ENCODE measurements at regions not wholly inside any gene's neighbourhood (a gene's known extent, or its start where the extent isn't known, plus 50 kb on each side); places are given as distances from the start of the nearest gene placed in this dataset.

DNA sequence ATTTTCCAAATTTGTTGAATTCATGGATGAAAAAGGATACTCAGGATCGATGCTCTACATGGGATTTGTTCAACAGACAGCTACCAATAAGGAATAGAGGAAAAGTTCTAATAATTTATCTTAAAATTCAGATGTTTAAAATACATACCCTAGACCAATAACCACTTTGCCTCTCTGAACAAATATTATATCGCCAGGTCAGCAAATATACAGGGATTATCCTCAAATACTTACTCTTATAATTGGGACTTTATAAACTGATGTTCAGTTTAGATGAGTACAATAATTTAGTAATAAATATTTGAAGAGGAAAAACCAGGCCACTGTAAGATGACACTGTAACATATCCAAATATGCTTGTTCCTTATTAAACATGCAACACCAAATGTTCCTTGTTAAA is 268.7 kb downstream of the DOK5 start:
- Mint-ChIP-seq H3K9me3 (ENCODE audit: unreplicated experiment) (peaks cover 12% of the 10 kb centered on the region), H3K27ac (ENCODE audit: unreplicated experiment) (no peak overlapping the region), H3K36me3 (ENCODE audit: low read depth, unreplicated experiment) (no peaks in the 10 kb centered on the region), H3K4me1 (ENCODE audit: unreplicated experiment) (no peaks in the 10 kb centered on the region), H3K27me3 (ENCODE audit: unreplicated experiment) (no peaks in the 10 kb centered on the region), H3K4me3 (ENCODE audit: unreplicated experiment) (no peak overlapping the region)
- no peak for TF ChIP-seq CTCF (IDR thresholded peaks at IDR 0.05; ENCODE audit: unreplicated experiment)
- DNase-seq (ENCODE audit: low spot score) = no peak

- H3K9me3 Mint-ChIP-seq (ENCODE audit: unreplicated experiment) = peaks cover 16% of the 10 kb centered on the region
Observed at GRCh38 chr20:54742193-54742592, 266.8 kb downstream of the DOK5 start.

DNA sequence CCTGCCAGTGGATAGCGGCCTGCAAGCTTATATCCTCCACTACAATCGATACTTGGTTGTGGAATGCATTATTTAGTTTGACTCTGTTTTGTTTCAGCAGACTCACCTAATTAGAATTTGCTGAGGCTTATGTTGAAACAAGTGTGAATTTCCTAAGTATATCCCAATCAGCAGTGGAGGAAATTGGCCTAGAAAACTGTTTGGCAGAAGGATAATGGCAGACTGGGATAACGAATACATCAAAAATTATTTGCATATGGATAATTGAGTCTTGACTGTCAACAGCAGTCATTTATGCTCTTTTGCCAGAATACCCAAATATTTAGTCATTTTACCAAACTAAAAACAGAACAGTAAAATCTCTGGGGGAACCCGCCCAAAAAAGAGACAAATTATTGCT is 261.0 kb downstream of the DOK5 start:
- no peak overlapping the region for H3K27ac Mint-ChIP-seq (ENCODE audit: unreplicated experiment)
- peaks cover 3% of the 10 kb centered on the region for H3K36me3 Mint-ChIP-seq (ENCODE audit: low read depth, unreplicated experiment)
- peaks cover 28% of the 10 kb centered on the region for H3K9me3 Mint-ChIP-seq (ENCODE audit: unreplicated experiment)
- DNase-seq (ENCODE audit: low spot score) = no peak
- H3K4me1 Mint-ChIP-seq (ENCODE audit: unreplicated experiment) = no peaks in the 10 kb centered on the region
- H3K4me3 Mint-ChIP-seq (ENCODE audit: unreplicated experiment) = no peak overlapping the region
- no peak for TF ChIP-seq CTCF (IDR thresholded peaks at IDR 0.05; ENCODE audit: unreplicated experiment)
- no peaks in the 10 kb centered on the region for H3K27me3 Mint-ChIP-seq (ENCODE audit: unreplicated experiment)

More at GRCh38 chr20:54742193-54742592, 266.8 kb downstream of the DOK5 start:
- Mint-ChIP-seq H3K36me3 (ENCODE audit: low read depth, unreplicated experiment) (no peaks in the 10 kb centered on the region), H3K27ac (ENCODE audit: unreplicated experiment) (no peak overlapping the region), H3K27me3 (ENCODE audit: unreplicated experiment) (no peaks in the 10 kb centered on the region), H3K4me1 (ENCODE audit: unreplicated experiment) (no peaks in the 10 kb centered on the region), H3K4me3 (ENCODE audit: unreplicated experiment) (no peak overlapping the region)
- no peak for DNase-seq (ENCODE audit: low spot score)
- TF ChIP-seq CTCF (IDR thresholded peaks at IDR 0.05; ENCODE audit: unreplicated experiment) = no peak

DNA sequence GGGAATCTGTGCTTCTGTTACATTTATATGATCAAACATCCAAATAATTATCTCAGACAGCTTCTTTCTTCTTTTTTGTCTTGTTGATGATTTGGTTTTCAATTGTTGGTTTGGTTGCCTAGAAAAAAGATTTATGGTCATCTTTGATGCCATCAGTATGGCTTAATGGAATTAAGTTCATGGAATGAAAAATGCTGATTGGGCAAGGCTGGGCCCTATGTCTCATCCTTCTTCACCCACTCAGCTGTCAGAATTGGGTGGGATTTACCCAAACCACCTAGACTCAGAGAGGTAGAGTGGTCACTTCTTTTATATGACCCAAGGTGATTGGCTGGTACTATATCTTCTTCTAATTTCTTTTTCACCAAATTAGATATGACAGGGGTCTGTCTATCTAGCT is 258.3 kb downstream of the DOK5 start:
- Mint-ChIP-seq H3K9me3 (ENCODE audit: unreplicated experiment) (peaks cover 31% of the 10 kb centered on the region), H3K27me3 (ENCODE audit: unreplicated experiment) (no peaks in the 10 kb centered on the region), H3K36me3 (ENCODE audit: low read depth, unreplicated experiment) (peaks cover 3% of the 10 kb centered on the region), H3K4me1 (ENCODE audit: unreplicated experiment) (no peaks in the 10 kb centered on the region), H3K4me3 (ENCODE audit: unreplicated experiment) (no peak overlapping the region), H3K27ac (ENCODE audit: unreplicated experiment) (no peak overlapping the region)
- no peak for DNase-seq (ENCODE audit: low spot score)
- no peak for TF ChIP-seq CTCF (IDR thresholded peaks at IDR 0.05; ENCODE audit: unreplicated experiment)

- no peak for TF ChIP-seq CTCF (IDR thresholded peaks at IDR 0.05; ENCODE audit: unreplicated experiment)
- peaks cover 27% of the 10 kb centered on the region for H3K9me3 Mint-ChIP-seq (ENCODE audit: unreplicated experiment)
- H3K4me3 Mint-ChIP-seq (ENCODE audit: unreplicated experiment) = no peak overlapping the region
- H3K27me3 Mint-ChIP-seq (ENCODE audit: unreplicated experiment) = no peaks in the 10 kb centered on the region
- H3K36me3 Mint-ChIP-seq (ENCODE audit: low read depth, unreplicated experiment) = no peaks in the 10 kb centered on the region
- no peak for DNase-seq (ENCODE audit: low spot score)
- no peaks in the 10 kb centered on the region for H3K4me1 Mint-ChIP-seq (ENCODE audit: unreplicated experiment)
- no peak overlapping the region for H3K27ac Mint-ChIP-seq (ENCODE audit: unreplicated experiment)
Observed at GRCh38 chr20:54727490-54727889, 252.1 kb downstream of the DOK5 start.

Measured in endothelial cell (in vitro differentiated cells).